Adipocyte (in vitro differentiated cells): ENCODE measurements at regions not wholly inside any gene's neighbourhood (a gene's known extent, or its start where the extent isn't known, plus 50 kb on each side); places are given as distances from the start of the nearest gene placed in this dataset.

Experiments
- DNase-seq: peaks from one replicate; pipeline ENCODE4 v3.0.0-alpha.2; 2015; ENCODE audit warnings: low read depth
- H3K27me3 ChIP-seq: replicated peaks from 2 replicates; pipeline ENCODE4 v1.7.0; 2013; ENCODE audit warnings: mild to moderate bottlenecking, low read length, moderate library complexity; ENCODE audit not compliant: control insufficient read depth, insufficient read depth
- H3K36me3 ChIP-seq: 2 replicates; pipeline ENCODE4 v1.7.0; 2013; ENCODE audit warnings: low read length, mild to moderate bottlenecking, moderate library complexity; ENCODE audit not compliant: control insufficient read depth, insufficient read depth, severe bottlenecking
- H3K4me1 ChIP-seq: 2 replicates; pipeline ENCODE4 v1.7.0; 2013; ENCODE audit warnings: mild to moderate bottlenecking, low read length, moderate library complexity; ENCODE audit not compliant: control insufficient read depth, insufficient read depth
- H3K4me3 ChIP-seq: 2 replicates; pipeline ENCODE4 v1.7.0; 2013; ENCODE audit warnings: mild to moderate bottlenecking, low read length, moderate library complexity
- H3K9ac ChIP-seq: 2 replicates; pipeline ENCODE4 v1.7.0; 2013; ENCODE audit warnings: mild to moderate bottlenecking, low read length, moderate library complexity
- H3K9me3 ChIP-seq: 2 replicates; pipeline ENCODE4 v1.7.0; 2013; ENCODE audit warnings: mild to moderate bottlenecking, low read length, moderate library complexity; ENCODE audit not compliant: control insufficient read depth

DNA sequence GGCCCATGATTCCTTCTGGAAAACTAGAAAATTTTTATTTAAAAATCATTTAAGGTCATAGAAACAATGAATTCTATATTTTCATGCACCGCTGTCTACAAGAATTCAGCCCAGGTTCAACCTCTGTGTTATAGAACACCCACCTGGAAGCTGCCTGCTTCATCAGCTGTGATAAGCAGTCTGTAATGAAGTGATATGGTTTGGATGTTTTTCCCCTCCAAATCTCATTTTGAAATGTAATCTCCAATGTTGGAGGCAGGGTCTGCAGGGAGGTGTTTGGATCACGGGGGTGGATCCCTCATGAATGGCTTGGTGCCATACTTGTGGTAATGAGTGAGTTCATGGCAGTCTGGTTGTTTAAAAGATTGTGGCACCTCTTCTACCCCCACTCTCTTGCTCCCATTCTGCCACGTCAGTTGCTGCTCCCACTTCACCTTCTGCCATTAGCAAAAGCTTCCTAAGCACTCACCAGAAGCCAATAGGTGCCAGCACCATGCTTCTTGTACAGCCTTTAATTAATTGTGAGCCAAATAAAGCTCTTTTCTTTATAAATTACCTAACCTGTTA lies 55.6 kb downstream of the MRPL32 start:
- Histone ChIP-seq H3K9me3 (peaks cover 12% of the 10 kb centered on the region), H3K27me3 (peaks cover 4% of the 10 kb centered on the region), H3K4me1 (peaks cover 6% of the 10 kb centered on the region), H3K4me3 (no peak overlapping the region), H3K36me3 (no peaks in the 10 kb centered on the region), H3K9ac (no peak overlapping the region)
- no peak for DNase-seq

DNA sequence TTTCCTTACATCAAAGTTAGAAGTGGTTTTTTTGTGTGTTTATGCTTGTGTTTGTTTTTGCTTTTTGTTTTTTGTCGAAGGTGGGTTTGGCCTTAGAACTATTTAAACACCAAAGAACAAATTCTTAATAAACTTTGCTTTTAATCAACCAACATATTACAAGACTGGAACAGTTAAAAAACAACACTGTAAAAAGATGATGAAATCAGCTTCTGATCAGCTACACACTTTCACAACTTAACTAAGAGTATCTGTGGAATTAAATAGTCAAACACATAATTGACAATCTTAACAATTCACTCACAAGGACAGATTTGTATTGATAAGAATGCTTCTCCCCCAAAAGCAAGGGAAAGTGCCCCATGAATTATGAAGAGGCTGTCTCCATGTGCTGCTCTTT lies 58.8 kb downstream of the MRPL32 start:
- DNase-seq, result peak; percentile 7
- Histone ChIP-seq H3K9ac (no peak overlapping the region), H3K4me3 (no peak overlapping the region), H3K4me1 (peaks cover 6% of the 10 kb centered on the region), H3K27me3 (peaks cover 4% of the 10 kb centered on the region), H3K9me3 (no peaks in the 10 kb centered on the region), H3K36me3 (no peaks in the 10 kb centered on the region)

GRCh38 chr7:42991913-42992591 lies 59.9 kb downstream of the MRPL32 start:
- peaks cover 6% of the 10 kb centered on the region for H3K4me1 ChIP-seq
- H3K27me3 ChIP-seq, result peaks cover 4% of the 10 kb centered on the region
- H3K36me3 ChIP-seq, result no peaks in the 10 kb centered on the region
- H3K9ac ChIP-seq, result no peak overlapping the region
- H3K9me3 ChIP-seq, result no peaks in the 10 kb centered on the region
- no peak for DNase-seq
- no peak overlapping the region for H3K4me3 ChIP-seq

GRCh38 chr7:42993038-42993437 lies 60.9 kb downstream of the MRPL32 start:
- H3K9me3 ChIP-seq, result no peaks in the 10 kb centered on the region
- no peak for DNase-seq
- H3K4me3 ChIP-seq, result no peak overlapping the region
- no peak overlapping the region for H3K9ac ChIP-seq
- peaks cover 6% of the 10 kb centered on the region for H3K4me1 ChIP-seq
- no peaks in the 10 kb centered on the region for H3K36me3 ChIP-seq
- peaks cover 4% of the 10 kb centered on the region for H3K27me3 ChIP-seq

GRCh38 chr7:42994096-42994495 lies 61.9 kb downstream of the MRPL32 start:
- no peak overlapping the region for H3K4me3 ChIP-seq
- no peaks in the 10 kb centered on the region for H3K36me3 ChIP-seq
- no peak overlapping the region for H3K9ac ChIP-seq
- H3K27me3 ChIP-seq, result no peaks in the 10 kb centered on the region
- H3K9me3 ChIP-seq, result no peaks in the 10 kb centered on the region
- no peak for DNase-seq
- H3K4me1 ChIP-seq, result peaks cover 6% of the 10 kb centered on the region

DNA sequence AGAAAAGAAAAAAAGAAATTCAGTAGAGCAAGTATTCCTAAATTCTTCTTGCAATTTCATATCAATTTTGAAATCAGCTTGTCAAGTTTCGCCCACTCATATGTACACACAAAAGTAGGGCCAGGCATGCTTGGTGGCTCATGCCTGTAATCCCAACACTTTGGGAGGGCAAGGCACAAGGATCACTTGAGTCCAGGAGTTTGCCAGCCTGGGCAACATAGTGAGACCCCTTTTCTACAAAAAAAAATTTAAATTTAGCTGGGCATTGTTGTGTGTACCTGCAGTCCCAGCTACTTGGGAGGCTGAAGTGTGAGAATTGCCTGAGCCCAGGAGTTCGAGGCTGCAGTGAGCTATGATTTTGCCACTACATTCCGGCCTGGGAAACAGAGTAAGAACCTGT lies 65.4 kb downstream of the MRPL32 start:
- Histone ChIP-seq H3K27me3 (no peaks in the 10 kb centered on the region), H3K9ac (no peak overlapping the region), H3K9me3 (no peaks in the 10 kb centered on the region), H3K36me3 (no peaks in the 10 kb centered on the region), H3K4me1 (no peaks in the 10 kb centered on the region), H3K4me3 (no peak overlapping the region)
- DNase-seq, result no peak

DNA sequence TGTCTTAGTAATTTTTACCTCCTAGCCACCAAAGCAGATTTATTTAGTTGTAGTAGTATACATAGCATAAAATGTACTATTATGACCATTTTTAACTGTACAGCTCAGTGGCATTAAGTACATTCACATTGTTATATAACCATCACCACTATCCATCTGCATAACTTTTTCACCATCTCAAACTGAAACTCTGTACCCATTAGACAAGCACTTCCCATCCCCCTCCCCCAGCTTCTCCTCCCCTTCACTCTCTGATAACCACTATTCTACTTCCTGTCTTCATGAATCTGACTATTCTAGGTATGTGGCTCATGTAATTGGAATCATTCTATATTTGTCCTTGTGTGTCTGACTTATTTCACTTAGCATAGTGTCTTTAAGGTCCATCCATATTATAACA lies 71.9 kb downstream of the MRPL32 start:
- Histone ChIP-seq H3K27me3 (no peaks in the 10 kb centered on the region), H3K4me3 (no peak overlapping the region), H3K36me3 (no peaks in the 10 kb centered on the region), H3K9me3 (no peaks in the 10 kb centered on the region), H3K4me1 (no peaks in the 10 kb centered on the region), H3K9ac (no peak overlapping the region)
- DNase-seq, result no peak

- Histone ChIP-seq H3K36me3 (no peaks in the 10 kb centered on the region), H3K4me1 (no peaks in the 10 kb centered on the region), H3K4me3 (no peak overlapping the region), H3K9me3 (no peaks in the 10 kb centered on the region), H3K27me3 (no peaks in the 10 kb centered on the region), H3K9ac (no peak overlapping the region)
- no peak for DNase-seq
These were observed 73.8 kb downstream of the MRPL32 start for GRCh38 chr7:43006008-43006407.

GRCh38 chr7:43010061-43010460 lies 77.9 kb downstream of the MRPL32 start:
- H3K36me3 ChIP-seq, result no peaks in the 10 kb centered on the region
- H3K4me1 ChIP-seq, result no peaks in the 10 kb centered on the region
- no peak overlapping the region for H3K4me3 ChIP-seq
- peaks cover 2% of the 10 kb centered on the region for H3K27me3 ChIP-seq
- H3K9me3 ChIP-seq, result no peaks in the 10 kb centered on the region
- no peak overlapping the region for H3K9ac ChIP-seq
- DNase-seq, result no peak

GRCh38 chr7:43011879-43012278 lies 79.7 kb downstream of the MRPL32 start:
- Histone ChIP-seq H3K27me3 (peaks cover 2% of the 10 kb centered on the region), H3K9ac (no peak overlapping the region), H3K9me3 (no peaks in the 10 kb centered on the region), H3K4me3 (no peak overlapping the region), H3K4me1 (no peaks in the 10 kb centered on the region), H3K36me3 (no peaks in the 10 kb centered on the region)
- DNase-seq, result no peak

- H3K27me3 ChIP-seq, result peaks cover 2% of the 10 kb centered on the region
- H3K9ac ChIP-seq, result no peak overlapping the region
- H3K36me3 ChIP-seq, result no peaks in the 10 kb centered on the region
- DNase-seq, result no peak
- H3K9me3 ChIP-seq, result no peaks in the 10 kb centered on the region
- H3K4me3 ChIP-seq, result no peak overlapping the region
- H3K4me1 ChIP-seq, result no peaks in the 10 kb centered on the region
These were observed 82.2 kb downstream of the MRPL32 start for GRCh38 chr7:43014406-43014805.

DNA sequence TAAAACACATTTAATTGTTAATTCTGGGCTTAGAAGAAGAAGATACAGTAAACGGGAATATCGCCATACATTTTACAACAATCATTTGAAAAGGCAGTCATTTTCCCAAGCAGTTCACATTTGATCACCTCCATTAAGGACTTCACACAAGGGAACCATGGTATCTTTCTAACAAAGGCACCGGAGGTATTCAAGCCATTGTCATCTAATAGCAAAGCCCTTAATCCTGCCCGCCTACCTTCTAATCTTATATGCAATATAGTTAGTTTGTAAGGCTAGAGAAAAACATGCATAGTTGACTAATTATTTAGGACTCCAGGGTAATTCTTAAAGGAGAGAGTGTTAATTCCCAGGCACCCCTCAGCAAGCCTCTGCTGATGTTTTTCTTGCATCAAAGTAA lies 83.1 kb downstream of the MRPL32 start:
- Histone ChIP-seq H3K27me3 (peaks cover 2% of the 10 kb centered on the region), H3K4me3 (no peak overlapping the region), H3K9me3 (no peaks in the 10 kb centered on the region), H3K4me1 (no peaks in the 10 kb centered on the region), H3K36me3 (no peaks in the 10 kb centered on the region), H3K9ac (no peak overlapping the region)
- DNase-seq, result no peak
